C4-2B (cell line): ENCODE measurements at regions not wholly inside any gene's neighbourhood (a gene's known extent, or its start where the extent isn't known, plus 50 kb on each side); places are given as distances from the start of the nearest gene placed in this dataset.

Experiments
- H3K27ac ChIP-seq: fragments of 450-650 bp; 2 replicates; pipeline ENCODE4 v1.5.1; 2017
- CTCF ChIP-seq: fragments of 450-650 bp; conservative IDR thresholded peaks from 2 replicates; pipeline ENCODE4 v1.5.1; 2017; ENCODE audit warnings: mild to moderate bottlenecking
- ZFX ChIP-seq: fragments of 450-650 bp; IDR thresholded peaks from 2 replicates; pipeline ENCODE4 v1.6.1; 2017

- TF ChIP-seq CTCF (no peak), ZFX (no peak)
- H3K27ac ChIP-seq: no peak overlapping the region
Measured at GRCh38 chr14:95402176-95402575, 82.5 kb upstream of the CLMN start.

DNA sequence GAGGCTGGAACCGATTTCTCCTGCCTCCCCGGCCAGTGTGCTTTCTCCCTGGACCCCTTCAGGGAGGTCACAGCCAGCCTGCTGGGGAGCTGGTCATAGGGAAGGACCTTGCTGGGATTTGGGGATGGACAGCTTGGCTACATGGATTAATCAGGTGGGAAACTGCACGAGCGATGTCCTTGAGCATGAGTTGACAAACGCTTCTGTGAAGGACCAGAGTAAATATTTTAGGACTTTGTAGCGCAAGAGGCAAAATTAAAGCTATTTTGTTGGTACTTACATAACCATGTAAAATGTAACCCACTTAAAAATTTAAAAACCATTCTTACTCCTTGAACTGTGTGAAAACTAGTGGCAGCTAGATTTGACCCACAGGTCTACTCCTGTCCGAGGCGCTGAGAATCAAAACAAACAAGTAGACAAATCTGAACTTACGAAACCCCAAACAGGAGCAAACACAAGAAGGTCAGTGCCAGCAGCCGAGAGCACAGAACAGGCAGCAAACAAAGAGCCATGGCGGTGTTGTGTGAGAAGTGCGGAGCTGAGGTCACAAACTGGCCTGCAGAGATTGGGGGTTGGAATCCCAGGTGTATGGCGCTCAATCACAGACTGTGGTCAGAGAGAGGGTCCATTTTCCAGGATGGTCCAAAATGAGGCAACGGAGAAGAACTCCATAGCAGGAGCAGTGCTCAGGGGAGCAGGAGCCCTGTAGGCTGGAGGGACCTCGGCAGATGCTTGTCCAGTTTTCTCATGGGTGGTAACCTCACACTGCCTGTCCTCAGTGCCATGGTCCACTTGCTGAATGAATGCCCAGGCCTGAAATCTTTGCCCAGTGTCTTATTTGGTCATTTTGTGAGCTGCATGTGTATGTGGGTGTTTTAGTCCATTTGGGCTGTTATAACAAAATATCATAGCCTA lies 79.2 kb upstream of the CLMN start:
- H3K27ac ChIP-seq: no peak overlapping the region
- no peak for TF ChIP-seq CTCF
- TF ChIP-seq ZFX: no peak

DNA sequence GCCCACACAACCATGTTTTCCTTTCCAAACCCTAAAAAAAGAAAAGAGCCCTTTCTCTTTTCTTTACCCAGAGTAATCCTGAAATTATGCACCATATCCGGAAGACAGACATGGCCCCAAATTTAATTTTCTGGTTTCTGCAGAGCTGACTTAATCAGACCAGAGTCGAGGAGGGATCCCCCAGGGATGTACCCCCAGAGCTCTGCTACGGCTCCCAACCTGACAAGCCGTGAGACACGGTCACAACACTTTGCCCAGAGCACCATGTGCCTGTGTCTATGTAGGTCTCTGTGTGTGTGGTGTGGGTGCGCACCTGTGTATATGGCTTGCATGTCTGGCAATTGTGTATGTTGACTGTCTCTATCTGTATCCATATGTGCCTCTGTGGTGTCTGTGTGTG lies 77.6 kb upstream of the CLMN start:
- TF ChIP-seq CTCF (no peak), ZFX (no peak)
- H3K27ac ChIP-seq: no peak overlapping the region

- no peak overlapping the region for H3K27ac ChIP-seq
Measured at GRCh38 chr14:95396221-95396620, 76.5 kb upstream of the CLMN start.

GRCh38 chr14:95395098-95395737 lies 75.5 kb upstream of the CLMN start:
- no peak overlapping the region for H3K27ac ChIP-seq
- TF ChIP-seq ZFX (no peak), CTCF (no peak)

More at GRCh38 chr14:95396221-95396620, 76.5 kb upstream of the CLMN start:
- no peak for TF ChIP-seq ZFX
- TF ChIP-seq CTCF: no peak

GRCh38 chr14:95394297-95395097 lies 74.8 kb upstream of the CLMN start:
- H3K27ac ChIP-seq: no peak overlapping the region
- TF ChIP-seq ZFX (no peak), CTCF (no peak)
